H7 (cell line): ENCODE measurements at regions not wholly inside any gene's neighbourhood (a gene's known extent, or its start where the extent isn't known, plus 50 kb on each side); places are given as distances from the start of the nearest gene placed in this dataset.

ENCODE experiments used
- DNase-seq: peaks from one replicate; pipeline ENCODE4 v3.0.0; 2012
- H3K27me3 ChIP-seq: 2 replicates; pipeline ENCODE4 v1.6.0; 2011; ENCODE audit warnings: mild to moderate bottlenecking, low read length; ENCODE audit not compliant: control insufficient read depth, insufficient read depth
- H3K36me3 ChIP-seq: replicated peaks from 2 replicates; pipeline ENCODE4 v1.5.1; 2011; ENCODE audit warnings: low read length; ENCODE audit not compliant: control insufficient read depth, insufficient read depth
- H3K4me3 ChIP-seq: 2 replicates; pipeline ENCODE4 v1.5.1; 2011; ENCODE audit warnings: low read depth, mild to moderate bottlenecking, control low read depth, low read length, moderate library complexity; ENCODE audit not compliant: insufficient read depth

GRCh38 chr11:128082574-128082973 is 504.8 kb downstream of the ETS1 start:
- Histone ChIP-seq H3K4me3 (no peak overlapping the region), H3K27me3 (no peaks in the 10 kb centered on the region), H3K36me3 (no peaks in the 10 kb centered on the region)
- no peak for DNase-seq

GRCh38 chr11:128069665-128070064 is 517.7 kb downstream of the ETS1 start:
- Histone ChIP-seq H3K4me3 (no peak overlapping the region), H3K27me3 (no peaks in the 10 kb centered on the region), H3K36me3 (no peaks in the 10 kb centered on the region)
- no peak for DNase-seq

GRCh38 chr11:128067780-128068179 is 519.6 kb downstream of the ETS1 start:
- Histone ChIP-seq H3K27me3 (no peaks in the 10 kb centered on the region), H3K4me3 (no peak overlapping the region), H3K36me3 (no peaks in the 10 kb centered on the region)
- DNase-seq = no peak

GRCh38 chr11:128066399-128066798 is 521.0 kb downstream of the ETS1 start:
- no peak overlapping the region for H3K4me3 ChIP-seq
- H3K36me3 ChIP-seq = no peaks in the 10 kb centered on the region
- no peak for DNase-seq
- H3K27me3 ChIP-seq = no peaks in the 10 kb centered on the region

GRCh38 chr11:128061281-128061871 is 526.0 kb downstream of the ETS1 start:
- H3K27me3 ChIP-seq = no peaks in the 10 kb centered on the region
- DNase-seq = no peak
- no peaks in the 10 kb centered on the region for H3K36me3 ChIP-seq
- no peak overlapping the region for H3K4me3 ChIP-seq

- no peak for DNase-seq
- Histone ChIP-seq H3K36me3 (no peaks in the 10 kb centered on the region), H3K27me3 (no peaks in the 10 kb centered on the region), H3K4me3 (no peak overlapping the region)
These were observed 528.7 kb downstream of the ETS1 start for GRCh38 chr11:128058580-128059208.

- DNase-seq = no peak
- Histone ChIP-seq H3K4me3 (no peak overlapping the region), H3K36me3 (no peaks in the 10 kb centered on the region), H3K27me3 (no peaks in the 10 kb centered on the region)
These were observed 529.5 kb downstream of the ETS1 start for GRCh38 chr11:128057786-128058395.

- Histone ChIP-seq H3K27me3 (no peaks in the 10 kb centered on the region), H3K36me3 (no peaks in the 10 kb centered on the region)
- no peak for DNase-seq
These were observed 531.7 kb downstream of the ETS1 start for GRCh38 chr11:128055576-128056217.

GRCh38 chr11:128053981-128054931 is 533.1 kb downstream of the ETS1 start:
- Histone ChIP-seq H3K27me3 (no peaks in the 10 kb centered on the region), H3K36me3 (no peaks in the 10 kb centered on the region), H3K4me3 (no peak overlapping the region)
- DNase-seq = no peak

More at GRCh38 chr11:128055576-128056217, 531.7 kb downstream of the ETS1 start:
- no peak overlapping the region for H3K4me3 ChIP-seq

GRCh38 chr11:128052912-128053641 is 534.3 kb downstream of the ETS1 start:
- no peaks in the 10 kb centered on the region for H3K36me3 ChIP-seq
- no peak for DNase-seq

GRCh38 chr11:128048121-128048520 is 539.2 kb downstream of the ETS1 start:
- no peak overlapping the region for H3K4me3 ChIP-seq
- H3K36me3 ChIP-seq = no peaks in the 10 kb centered on the region
- no peak for DNase-seq
- no peaks in the 10 kb centered on the region for H3K27me3 ChIP-seq

More at GRCh38 chr11:128052912-128053641, 534.3 kb downstream of the ETS1 start:
- H3K4me3 ChIP-seq = no peak overlapping the region
- H3K27me3 ChIP-seq = no peaks in the 10 kb centered on the region

- no peak overlapping the region for H3K4me3 ChIP-seq
- H3K36me3 ChIP-seq = no peaks in the 10 kb centered on the region
- no peaks in the 10 kb centered on the region for H3K27me3 ChIP-seq
- no peak for DNase-seq
These were observed 540.3 kb downstream of the ETS1 start for GRCh38 chr11:128047026-128047425.

GRCh38 chr11:128046213-128046612 is 541.1 kb downstream of the ETS1 start:
- Histone ChIP-seq H3K36me3 (no peaks in the 10 kb centered on the region), H3K27me3 (no peaks in the 10 kb centered on the region), H3K4me3 (no peak overlapping the region)
- no peak for DNase-seq
